ACC112 (cell line): ENCODE measurements at regions not wholly inside any gene's neighbourhood (a gene's known extent, or its start where the extent isn't known, plus 50 kb on each side); places are given as distances from the start of the nearest gene placed in this dataset.

Experiments used
- H2AFZ ChIP-seq: fragments of 200-600 bp; sonication (generic); one replicate; pipeline ENCODE4 v1.6.0; 2017; ENCODE audit warnings: antibody characterized with exemption, low read length; ENCODE audit not compliant: unreplicated experiment
- H3K27ac ChIP-seq: fragments of 200-600 bp; sonication (generic); 2 replicates; pipeline ENCODE4 v1.5.1; 2014; ENCODE audit warnings: low read depth, mild to moderate bottlenecking, antibody characterized with exemption, low read length, moderate library complexity
- H3K27me3 ChIP-seq: fragments of 200-600 bp; sonication (generic); 2 replicates; pipeline ENCODE4 v1.6.1; 2014; ENCODE audit warnings: mild to moderate bottlenecking, antibody characterized with exemption, low read length, moderate library complexity, mixed read lengths; ENCODE audit not compliant: insufficient read depth
- H3K36me3 ChIP-seq: fragments of 200-600 bp; sonication (generic); 2 replicates; pipeline ENCODE4 v1.6.1; 2016; ENCODE audit warnings: mild to moderate bottlenecking, antibody characterized with exemption, low read length, moderate library complexity, mixed read lengths; ENCODE audit not compliant: insufficient read depth
- H3K4me1 ChIP-seq: fragments of 200-600 bp; sonication (generic); one replicate; pipeline ENCODE4 v1.6.1; 2016; ENCODE audit warnings: low read length, mixed read lengths; ENCODE audit not compliant: insufficient read depth, unreplicated experiment, control insufficient read depth
- H3K4me3 ChIP-seq: fragments of 200-600 bp; sonication (generic); 2 replicates; pipeline ENCODE4 v1.5.1; 2014; ENCODE audit warnings: mild to moderate bottlenecking, low read depth, low read length
- H3K79me2 ChIP-seq: fragments of 200-600 bp; sonication (generic); one replicate; pipeline ENCODE4 v1.6.0; 2016; ENCODE audit warnings: low read length; ENCODE audit not compliant: control insufficient read depth, unreplicated experiment, insufficient read depth

GRCh38 chr6:129759796-129760605 lies 50.0 kb upstream of the ARHGAP18 start:
- H3K27ac ChIP-seq = no peak overlapping the region
- H3K27me3 ChIP-seq = no peaks in the 10 kb centered on the region
- H3K4me3 ChIP-seq = no peak overlapping the region
- no peaks in the 10 kb centered on the region for H3K36me3 ChIP-seq
- no peaks in the 10 kb centered on the region for H3K79me2 ChIP-seq
- no peak overlapping the region for H2AFZ ChIP-seq
- no peaks in the 10 kb centered on the region for H3K4me1 ChIP-seq
